ENCODE measurements at regions not wholly inside any gene's neighbourhood (a gene's known extent, or its start where the extent isn't known, plus 50 kb on each side); places are given as distances from the start of the nearest gene placed in this dataset.

- in situ Hi-C loops (cut with MboI; ENCODE audit: low sequenced_read_pairs) = no loop called here
These were observed 292.1 kb upstream of the RGS18 start for GRCh38 chr1:191866155-191866554.

DNA sequence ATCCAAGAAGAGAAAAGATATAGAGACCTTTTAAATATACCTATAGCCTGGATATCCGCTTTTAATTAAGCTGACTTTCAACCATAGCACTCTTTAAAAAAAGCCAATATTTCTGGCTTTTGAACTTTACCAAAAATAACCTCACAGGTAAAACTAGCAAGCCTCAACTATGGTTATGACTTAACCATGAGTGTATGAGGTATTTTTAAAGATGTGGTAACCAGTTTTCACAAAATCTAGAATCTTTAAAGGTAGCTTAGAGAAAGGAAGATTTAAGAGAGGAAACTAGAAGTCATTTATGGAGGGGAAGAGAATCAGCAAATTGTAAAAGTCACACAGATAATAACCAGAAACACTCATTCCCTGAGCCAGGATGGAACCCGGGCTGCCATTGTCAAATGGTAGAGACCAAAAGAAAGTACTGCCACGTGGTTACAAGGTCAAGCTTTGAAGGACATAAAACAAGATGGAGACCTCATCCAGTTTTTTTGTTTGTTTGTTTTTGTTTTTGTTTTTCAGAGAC, 288.4 kb upstream of the RGS18 start:
- in situ Hi-C loops (cut with MboI; ENCODE audit: low sequenced_read_pairs) = no loop called here

- in situ Hi-C loops (cut with MboI; ENCODE audit: low sequenced_read_pairs) = no loop called here
These were observed 287.8 kb upstream of the RGS18 start for GRCh38 chr1:191870490-191870889.

GRCh38 chr1:191875994-191876393, 282.3 kb upstream of the RGS18 start:
- in situ Hi-C loops (cut with MboI; ENCODE audit: low sequenced_read_pairs) = no loop called here

DNA sequence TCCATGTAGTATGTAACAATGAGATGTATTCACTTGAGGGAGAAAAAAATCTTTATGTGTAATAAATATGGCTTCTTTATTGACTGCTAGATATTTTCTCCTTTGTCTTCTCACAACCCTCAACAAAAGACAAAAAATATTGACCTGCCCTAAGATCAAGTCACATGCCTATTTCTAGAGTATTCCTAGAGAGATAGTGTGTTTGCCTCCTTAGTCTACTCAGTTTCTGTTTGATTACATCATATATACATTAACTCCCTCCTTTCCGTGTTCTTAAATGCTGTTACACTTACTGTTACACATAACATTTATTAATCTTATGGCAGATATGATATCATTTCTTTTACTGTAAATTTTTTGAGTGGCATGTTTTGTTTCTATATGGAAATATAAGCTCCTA, 281.6 kb upstream of the RGS18 start:
- in situ Hi-C loops (cut with MboI; ENCODE audit: low sequenced_read_pairs) = no loop called here

DNA sequence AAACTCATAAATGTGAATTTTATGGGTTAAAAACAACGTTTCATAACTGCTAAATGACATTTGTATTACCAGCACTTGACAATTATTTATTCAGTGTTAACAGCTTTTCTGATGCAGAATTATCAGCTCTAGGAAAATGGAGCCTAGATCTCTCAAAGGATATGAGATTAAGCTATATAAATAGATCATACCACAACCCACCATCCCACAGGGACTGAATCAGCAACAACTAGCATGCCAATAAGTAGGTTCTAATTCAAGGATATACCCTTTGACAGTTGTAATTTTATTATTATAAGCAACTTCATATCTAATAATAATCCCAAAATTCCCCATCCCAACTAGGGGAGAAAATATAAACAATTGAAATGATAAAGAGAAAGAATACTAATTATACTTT, 275.4 kb upstream of the RGS18 start:
- in situ Hi-C loops (cut with MboI; ENCODE audit: low sequenced_read_pairs) = no loop called here

DNA sequence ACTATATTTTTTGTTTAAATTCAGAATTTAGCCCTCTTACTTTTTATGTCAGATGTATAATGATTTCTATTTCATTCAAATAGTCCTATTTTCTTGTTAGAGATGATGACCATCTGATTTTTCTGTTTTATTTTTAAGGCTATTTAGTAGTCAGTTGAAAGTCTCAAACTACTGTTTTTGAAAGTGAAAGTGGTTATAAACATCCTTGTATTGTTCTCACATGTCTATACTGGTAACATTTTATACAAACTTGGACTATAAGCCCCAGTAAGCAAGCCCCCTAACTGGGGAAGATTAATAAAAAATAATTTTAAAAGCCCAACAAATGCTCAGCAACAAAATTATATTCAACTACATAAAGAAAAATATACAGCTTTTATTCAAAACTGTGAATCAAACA, 271.3 kb upstream of the RGS18 start:
- in situ Hi-C loops (cut with MboI; ENCODE audit: low sequenced_read_pairs) = no loop called here

GRCh38 chr1:191888996-191889622, 269.2 kb upstream of the RGS18 start:
- in situ Hi-C loops (cut with MboI; ENCODE audit: low sequenced_read_pairs) = no loop called here

GRCh38 chr1:191889623-191890003, 268.6 kb upstream of the RGS18 start:
- in situ Hi-C loops (cut with MboI; ENCODE audit: low sequenced_read_pairs) = no loop called here

DNA sequence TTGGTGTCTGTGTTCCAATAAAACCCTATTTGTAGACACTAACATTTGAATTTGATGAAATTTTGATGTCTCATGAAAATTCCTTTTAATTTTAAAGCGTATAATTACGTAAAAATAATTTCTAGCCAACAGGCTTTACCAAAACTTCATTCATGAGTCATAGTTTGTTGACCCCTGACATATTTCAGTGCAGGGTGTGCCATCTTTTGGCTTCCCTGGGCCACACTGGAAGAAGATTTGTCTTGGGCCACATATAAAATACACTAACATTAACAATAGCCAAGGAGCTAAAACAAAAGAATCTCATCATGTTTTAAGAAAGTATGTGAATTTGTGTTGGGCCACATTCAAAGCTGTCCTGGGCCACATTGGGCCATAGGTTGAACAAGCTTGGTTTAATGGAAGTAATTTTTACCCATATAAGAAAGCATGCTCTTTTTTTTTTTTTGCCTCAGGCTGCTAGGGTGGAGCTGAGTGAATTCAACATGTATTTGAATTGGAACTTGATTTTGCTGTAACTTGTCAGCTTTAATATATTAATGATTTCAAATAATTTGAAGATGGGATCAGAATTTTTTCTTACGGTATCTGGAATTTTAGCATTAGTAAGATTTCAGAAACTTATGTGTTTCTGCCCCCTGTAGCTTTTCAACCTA, 267.7 kb upstream of the RGS18 start:
- in situ Hi-C loops (cut with MboI; ENCODE audit: low sequenced_read_pairs) = no loop called here

DNA sequence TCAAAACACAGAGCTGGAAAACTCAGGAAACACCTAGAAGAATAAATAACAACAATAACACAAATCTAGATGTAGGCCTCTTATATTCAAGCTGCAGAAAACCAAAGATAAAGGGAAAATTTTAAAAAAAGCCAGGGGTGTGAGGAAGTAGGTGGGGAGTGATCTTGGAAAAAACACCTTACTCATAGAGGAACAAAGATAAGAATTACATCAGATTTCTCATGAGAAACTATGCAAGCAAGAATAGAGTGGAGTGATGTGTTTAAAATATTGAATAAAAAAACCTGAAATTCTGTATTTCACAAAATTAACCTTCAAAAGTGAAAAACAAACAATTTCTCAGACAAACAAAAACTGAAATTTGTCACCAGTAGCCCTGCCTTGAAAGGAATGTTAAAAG, 265.5 kb upstream of the RGS18 start:
- in situ Hi-C loops (cut with MboI; ENCODE audit: low sequenced_read_pairs) = no loop called here

GRCh38 chr1:191895049-191895448, 263.2 kb upstream of the RGS18 start:
- in situ Hi-C loops (cut with MboI; ENCODE audit: low sequenced_read_pairs) = no loop called here

DNA sequence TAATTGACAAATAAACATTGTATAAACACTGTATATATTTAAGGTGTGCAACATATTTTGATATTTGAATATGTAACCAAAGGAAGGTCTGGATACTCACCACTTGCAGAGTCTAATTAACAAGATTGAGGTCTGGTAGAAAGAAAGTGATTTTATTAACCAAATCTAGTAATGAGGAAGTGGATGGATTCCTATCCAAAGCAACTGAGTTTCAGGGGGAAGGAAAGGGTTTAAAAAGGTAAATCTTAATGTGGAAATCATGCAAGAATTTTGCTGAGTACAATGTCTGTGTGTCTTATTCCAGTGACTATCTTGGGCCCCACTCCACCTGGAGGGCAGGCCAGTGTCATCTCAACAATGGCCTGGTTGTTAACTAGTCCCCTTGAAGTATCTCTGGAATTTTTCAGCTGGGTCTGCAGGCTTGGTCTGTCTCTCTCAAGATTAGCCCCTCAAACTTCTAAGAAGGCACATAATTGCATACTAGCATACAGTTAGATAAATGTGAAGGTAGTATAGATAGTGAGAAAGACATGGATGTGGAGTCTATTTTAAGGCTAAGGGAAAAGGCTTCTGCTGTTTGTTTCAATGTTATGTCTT, 262.7 kb upstream of the RGS18 start:
- in situ Hi-C loops (cut with MboI; ENCODE audit: low sequenced_read_pairs) = no loop called here

DNA sequence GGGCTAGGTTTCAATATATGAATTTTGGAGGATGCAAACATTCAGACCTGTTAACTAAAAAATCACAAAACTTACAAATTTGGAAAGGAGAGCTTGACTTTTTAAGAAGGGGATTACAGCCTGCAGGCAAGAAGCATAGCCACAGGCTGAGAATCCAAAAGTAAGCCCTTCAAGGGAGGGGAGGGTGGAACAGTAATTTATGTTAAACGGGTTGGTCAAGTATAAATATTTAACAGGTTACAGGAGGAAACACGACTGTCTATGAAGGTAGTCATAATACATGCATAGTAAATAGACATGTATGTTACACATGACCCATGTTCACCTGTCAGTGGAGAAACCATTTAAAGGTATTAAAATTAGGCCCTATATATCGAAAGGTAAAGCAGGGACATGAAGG, 261.1 kb upstream of the RGS18 start:
- in situ Hi-C loops (cut with MboI; ENCODE audit: low sequenced_read_pairs) = no loop called here

- in situ Hi-C loops (cut with MboI; ENCODE audit: low sequenced_read_pairs) = no loop called here
These were observed 256.6 kb upstream of the RGS18 start for GRCh38 chr1:191901651-191902050.

DNA sequence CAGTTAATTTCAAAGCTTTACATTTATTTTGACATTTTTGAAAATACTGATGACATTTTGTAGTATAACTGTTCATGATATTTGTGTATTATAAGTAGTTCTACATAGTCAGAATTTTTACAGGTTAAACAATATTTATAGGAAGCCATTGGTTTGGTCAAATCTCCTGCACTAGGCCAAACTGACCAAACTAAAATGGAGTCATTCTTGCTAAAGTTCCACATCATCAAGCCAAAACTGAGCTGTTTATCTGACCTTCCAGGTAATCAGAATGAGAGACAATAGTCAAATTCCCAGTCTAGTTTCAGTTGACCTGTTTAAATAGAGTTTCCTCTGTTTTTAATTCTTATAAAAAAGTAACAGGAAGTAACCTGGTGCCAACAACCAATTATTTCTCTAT, 253.3 kb upstream of the RGS18 start:
- in situ Hi-C loops (cut with MboI; ENCODE audit: low sequenced_read_pairs) = no loop called here

GRCh38 chr1:191905781-191906180, 252.5 kb upstream of the RGS18 start:
- in situ Hi-C loops (cut with MboI; ENCODE audit: low sequenced_read_pairs) = no loop called here

- in situ Hi-C loops (cut with MboI; ENCODE audit: low sequenced_read_pairs) = no loop called here
These were observed 251.1 kb upstream of the RGS18 start for GRCh38 chr1:191907121-191907520.

DNA sequence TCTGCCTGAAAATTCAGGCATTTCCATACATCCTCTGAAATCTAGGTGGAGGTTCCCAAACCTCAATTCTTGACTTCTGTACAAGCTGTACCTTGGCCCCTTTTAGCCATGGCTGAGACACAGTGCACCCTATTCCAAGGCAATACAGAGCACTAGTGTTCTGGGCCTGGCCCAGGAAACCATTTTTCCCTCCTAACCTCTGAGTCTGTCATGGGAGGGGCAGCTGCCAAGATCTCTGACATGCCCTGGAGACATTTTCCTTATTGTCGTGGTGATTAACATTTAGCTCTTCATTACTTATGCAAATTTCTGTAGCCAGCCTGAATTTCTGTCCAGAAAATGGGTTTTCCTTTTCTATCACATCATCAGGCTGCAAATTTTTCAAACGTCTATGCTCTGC, 248.0 kb upstream of the RGS18 start:
- in situ Hi-C loops (cut with MboI; ENCODE audit: low sequenced_read_pairs) = no loop called here

GRCh38 chr1:191912517-191912916, 245.7 kb upstream of the RGS18 start:
- in situ Hi-C loops (cut with MboI; ENCODE audit: low sequenced_read_pairs) = no loop called here

GRCh38 chr1:191913260-191913977, 244.8 kb upstream of the RGS18 start:
- in situ Hi-C loops (cut with MboI; ENCODE audit: low sequenced_read_pairs) = no loop called here

GRCh38 chr1:191929383-191929782, 228.9 kb upstream of the RGS18 start:
- in situ Hi-C loops (cut with MboI; ENCODE audit: low sequenced_read_pairs) = no loop called here

Measured in HL-60/S4 (cell line).